ENCODE measurements at regions not wholly inside any gene's neighbourhood (a gene's known extent, or its start where the extent isn't known, plus 50 kb on each side); places are given as distances from the start of the nearest gene placed in this dataset.
A peak's percentile ranks its signal among the peaks of the same experiment; 100 is the strongest.

GRCh38 chr7:153942036-153942435, 110.2 kb upstream of the DPP6 start:
- Histone ChIP-seq H3K79me2 (ENCODE audit: low read depth) (no peaks in the 10 kb centered on the region), H4K20me1 (ENCODE audit: low read depth) (no peaks in the 10 kb centered on the region), H3K4me2 (no peak overlapping the region), H3K4me1 (peaks cover 5% of the 10 kb centered on the region), H3K36me3 (no peaks in the 10 kb centered on the region), H3K9me3 (ENCODE audit: low read depth) (no peaks in the 10 kb centered on the region), H3K9ac (no peak overlapping the region), H3F3A (ENCODE audit: low read depth) (no peaks in the 10 kb centered on the region), H2AFZ (replicated peaks) (no peak overlapping the region), H3K27ac (no peak overlapping the region), H3K27me3 (no peaks in the 10 kb centered on the region), H3K4me3 (no peak overlapping the region)
- Mint-ChIP-seq H3K27me3 (ENCODE audit: insufficient read depth, low read depth) (peaks cover 8% of the 10 kb centered on the region), H3K4me3 (no peak overlapping the region), H3K9me3 (peaks cover 21% of the 10 kb centered on the region), H3K4me1 (peaks cover 10% of the 10 kb centered on the region), H3K27ac (no peak overlapping the region), H3K36me3 (no peaks in the 10 kb centered on the region)
- no peak for DNase-seq (ENCODE audit: low spot score)
- TF ChIP-seq EZH2phosphoT487 (IDR thresholded peaks at IDR 0.05) (no peak), EZH2 (IDR thresholded peaks at IDR 0.05) (no peak)
- TF ChIP-seq, protein P1, sequence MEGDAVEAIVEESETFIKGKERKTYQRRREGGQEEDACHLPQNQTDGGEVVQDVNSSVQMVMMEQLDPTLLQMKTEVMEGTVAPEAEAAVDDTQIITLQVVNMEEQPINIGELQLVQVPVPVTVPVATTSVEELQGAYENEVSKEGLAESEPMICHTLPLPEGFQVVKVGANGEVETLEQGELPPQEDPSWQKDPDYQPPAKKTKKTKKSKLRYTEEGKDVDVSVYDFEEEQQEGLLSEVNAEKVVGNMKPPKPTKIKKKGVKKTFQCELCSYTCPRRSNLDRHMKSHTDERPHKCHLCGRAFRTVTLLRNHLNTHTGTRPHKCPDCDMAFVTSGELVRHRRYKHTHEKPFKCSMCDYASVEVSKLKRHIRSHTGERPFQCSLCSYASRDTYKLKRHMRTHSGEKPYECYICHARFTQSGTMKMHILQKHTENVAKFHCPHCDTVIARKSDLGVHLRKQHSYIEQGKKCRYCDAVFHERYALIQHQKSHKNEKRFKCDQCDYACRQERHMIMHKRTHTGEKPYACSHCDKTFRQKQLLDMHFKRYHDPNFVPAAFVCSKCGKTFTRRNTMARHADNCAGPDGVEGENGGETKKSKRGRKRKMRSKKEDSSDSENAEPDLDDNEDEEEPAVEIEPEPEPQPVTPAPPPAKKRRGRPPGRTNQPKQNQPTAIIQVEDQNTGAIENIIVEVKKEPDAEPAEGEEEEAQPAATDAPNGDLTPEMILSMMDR (IDR thresholded peaks at IDR 0.05) = no peak

DNA sequence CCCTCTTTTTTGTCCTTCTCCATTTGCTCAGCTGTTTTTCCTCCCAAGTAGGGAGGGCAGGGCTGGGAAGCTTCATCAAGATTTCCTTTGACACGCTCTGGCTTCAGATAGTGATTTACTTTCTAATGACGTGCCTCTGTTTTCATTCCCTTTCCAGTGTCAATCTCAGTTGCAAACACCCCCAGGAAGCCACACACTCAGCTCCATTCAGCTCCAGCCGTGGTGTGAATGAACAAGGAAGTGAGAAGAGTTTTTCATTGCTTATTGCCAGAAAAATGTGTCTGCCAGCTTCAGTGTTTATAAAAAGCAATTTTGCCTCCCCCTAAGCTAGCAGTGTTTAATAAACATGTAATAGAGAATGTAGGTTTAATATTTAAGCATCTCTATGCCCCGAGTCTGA, 108.7 kb upstream of the DPP6 start:
- peak overlapping the region; percentile 31 for H2AFZ ChIP-seq (replicated peaks)
- no peaks in the 10 kb centered on the region for H4K20me1 ChIP-seq (ENCODE audit: low read depth)
- no peaks in the 10 kb centered on the region for H3K79me2 ChIP-seq (ENCODE audit: low read depth)
- TF ChIP-seq, protein P1 (IDR thresholded peaks at IDR 0.05) = no peak
- no peak for TF ChIP-seq EZH2 (IDR thresholded peaks at IDR 0.05)
- TF ChIP-seq EZH2phosphoT487 (IDR thresholded peaks at IDR 0.05) = no peak
- H3K36me3 ChIP-seq = no peaks in the 10 kb centered on the region
- peaks cover 10% of the 10 kb centered on the region for H3K27me3 Mint-ChIP-seq (ENCODE audit: insufficient read depth, low read depth)
- H3K27ac Mint-ChIP-seq = peak overlapping the region; percentile 97
- no peak overlapping the region for H3K4me3 Mint-ChIP-seq
- H3K4me1 Mint-ChIP-seq = peaks cover 10% of the 10 kb centered on the region
- H3K9me3 Mint-ChIP-seq = peaks cover 18% of the 10 kb centered on the region
- no peaks in the 10 kb centered on the region for H3K9me3 ChIP-seq (ENCODE audit: low read depth)
- DNase-seq (ENCODE audit: low spot score) = no peak
- H3K4me2 ChIP-seq = no peak overlapping the region
- H3K9ac ChIP-seq = no peak overlapping the region
- H3K36me3 Mint-ChIP-seq = no peaks in the 10 kb centered on the region
- peaks cover 5% of the 10 kb centered on the region for H3K4me1 ChIP-seq
- no peak overlapping the region for H3K4me3 ChIP-seq
- H3K27ac ChIP-seq = no peak overlapping the region
- no peaks in the 10 kb centered on the region for H3F3A ChIP-seq (ENCODE audit: low read depth)
- no peaks in the 10 kb centered on the region for H3K27me3 ChIP-seq

DNA sequence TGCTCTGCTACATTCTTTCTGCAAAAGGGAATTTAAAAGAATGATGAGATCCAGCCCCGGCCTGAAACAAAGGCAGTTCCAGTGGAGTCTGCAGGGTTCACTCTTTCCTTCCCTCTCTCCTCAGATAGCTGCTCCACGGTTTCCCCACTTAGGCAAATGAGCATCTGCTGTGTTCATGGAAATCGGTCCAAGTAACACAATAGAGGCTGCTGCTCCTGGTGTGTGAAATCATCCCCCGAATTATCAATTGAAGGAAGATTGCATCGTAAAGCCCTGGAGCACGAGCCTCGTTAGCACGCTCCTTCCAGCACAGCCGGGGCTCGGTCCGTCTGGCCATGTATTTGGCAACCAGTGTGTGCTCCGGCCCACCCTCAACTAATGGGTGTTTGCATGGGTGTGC, 108.3 kb upstream of the DPP6 start:
- Histone ChIP-seq H3K9ac (no peak overlapping the region), H2AFZ (replicated peaks) (peak overlapping the region; percentile 31), H3K36me3 (no peaks in the 10 kb centered on the region), H3K27me3 (no peaks in the 10 kb centered on the region), H3K4me3 (no peak overlapping the region), H3K79me2 (ENCODE audit: low read depth) (no peaks in the 10 kb centered on the region), H3K4me1 (peaks cover 5% of the 10 kb centered on the region), H3K9me3 (ENCODE audit: low read depth) (no peaks in the 10 kb centered on the region), H3K27ac (no peak overlapping the region), H3K4me2 (no peak overlapping the region), H4K20me1 (ENCODE audit: low read depth) (no peaks in the 10 kb centered on the region), H3F3A (ENCODE audit: low read depth) (no peaks in the 10 kb centered on the region)
- peaks cover 10% of the 10 kb centered on the region for H3K4me1 Mint-ChIP-seq
- H3K27me3 Mint-ChIP-seq (ENCODE audit: insufficient read depth, low read depth) = peaks cover 10% of the 10 kb centered on the region
- no peaks in the 10 kb centered on the region for H3K36me3 Mint-ChIP-seq
- H3K9me3 Mint-ChIP-seq = peaks cover 18% of the 10 kb centered on the region
- peak; percentile 28 for DNase-seq (ENCODE audit: low spot score)
- H3K4me3 Mint-ChIP-seq = no peak overlapping the region
- H3K27ac Mint-ChIP-seq = no peak overlapping the region
- TF ChIP-seq EZH2phosphoT487 (IDR thresholded peaks at IDR 0.05) (no peak), EZH2 (IDR thresholded peaks at IDR 0.05) (no peak)
- TF ChIP-seq, protein P1 (IDR thresholded peaks at IDR 0.05) = no peak

Data from neural progenitor cell (in vitro differentiated cells).